HepG2 (cell line): ENCODE measurements at regions not wholly inside any gene's neighbourhood (a gene's known extent, or its start where the extent isn't known, plus 50 kb on each side); places are given as distances from the start of the nearest gene placed in this dataset.

Experiments used
- ATAC-seq: fragments of 200-7000 bp; cut with Tn5 transposase; 3 replicates; pipeline ENCODE4 v1.9.1; 2020; ENCODE audit warnings: mild to moderate bottlenecking, moderate library complexity
- BruUV-seq: library from RNA; stranded (reverse); fragments of 400-500 nt; replicated peaks from 2 replicates; lab custom pipeline; 2021; lab: Mats Ljungman, UMichigan
- CTCF ChIA-PET: fragments of 300-600 bp; formaldehyde crosslinking; extraction: SDS; loops from one replicate; lab custom pipeline; 2021; ENCODE audit warnings: low total read pairs, inconsistent platforms, low intra/inter-chr PET ratio; lab: Yijun Ruan, JAX
- POLR2A ChIA-PET: fragments of 350-600 bp; sonication (Branson Sonifier 250); formaldehyde crosslinking; loops from one replicate; lab custom pipeline; 2020; ENCODE audit warnings: antibody characterized with exemption, inconsistent platforms; lab: Yijun Ruan, JAX
- DNase-seq: peaks from one replicate; pipeline ENCODE4 v3.0.0-alpha.2; 2015; ENCODE audit warnings: low spot score
- FAIRE-seq: peaks from 3 replicates; lab custom pipeline; 2011; peaks lifted over from hg19 to GRCh38; lab: Jason Lieb, UNC
- H2AFZ ChIP-seq: one replicate; pipeline ENCODE4 v1.6.1; 2011; ENCODE audit warnings: low read length, inconsistent platforms
- H3K27ac ChIP-seq: fragments of 300-600 bp; 3 replicates; pipeline ENCODE4 v1.8.0; 2011; ENCODE audit warnings: mixed run types, mild to moderate bottlenecking, mixed read lengths, low read length, inconsistent platforms; ENCODE audit not compliant: insufficient read depth; ENCODE audit errors: extremely low read length
- H3K27me3 ChIP-seq, 2 experiments: fragments of 200-600 bp in 1 of 2; 2 replicates in 1 of 2; 3 replicates in 1 of 2; pipeline versions ENCODE4 v1.6.0 to v1.8.0; 2011; ENCODE audit warnings: low read length in 2 of 2, mild to moderate bottlenecking in 2 of 2, moderate library complexity in 2 of 2, inconsistent platforms in 1 of 2; ENCODE audit not compliant: insufficient read depth in 2 of 2, control insufficient read depth in 1 of 2
- H3K36me3 ChIP-seq, 2 experiments: fragments of 200-600 bp in 1 of 2; replicated peaks in 1 of 2; 2 replicates in 1 of 2; 3 replicates in 1 of 2; pipeline versions ENCODE4 v1.5.1 to v1.8.0; 2011; ENCODE audit warnings: low read length in 2 of 2, inconsistent platforms in 1 of 2; ENCODE audit not compliant: insufficient read depth in 2 of 2, control insufficient read depth in 1 of 2
- H3K4me1 ChIP-seq: 2 replicates; pipeline ENCODE4 v1.5.1; 2012; ENCODE audit warnings: low read length, inconsistent platforms; ENCODE audit not compliant: insufficient read depth
- H3K4me2 ChIP-seq: 2 replicates; pipeline ENCODE4 v1.6.0; 2011; ENCODE audit warnings: low read depth, low read length, inconsistent platforms
- H3K4me3 ChIP-seq, 3 experiments: fragments of 200-600 bp in 1 of 3; sonication (generic), shearing (Covaris generic) in 1 of 3; replicated peaks in 1 of 3; 2 replicates each; pipeline ENCODE4 v1.5.1; 2011 to 2016; ENCODE audit warnings: low read length in 3 of 3, inconsistent platforms in 2 of 3, low read depth in 2 of 3, mild to moderate bottlenecking in 2 of 3, control low read depth in 1 of 3, mixed read lengths in 1 of 3; ENCODE audit not compliant: insufficient read depth in 1 of 3
- H3K79me2 ChIP-seq: one replicate; pipeline ENCODE4 v1.6.1; 2011; ENCODE audit warnings: low read length, inconsistent platforms; ENCODE audit not compliant: insufficient read depth
- H3K9ac ChIP-seq: 2 replicates; pipeline ENCODE4 v1.6.0; 2011; ENCODE audit warnings: mild to moderate bottlenecking, low read depth, low read length, inconsistent platforms; ENCODE audit not compliant: insufficient read depth
- H3K9me3 ChIP-seq: 2 replicates; pipeline ENCODE4 v1.5.1; 2012; ENCODE audit warnings: mild to moderate bottlenecking, low read length
- H4K20me1 ChIP-seq: 2 replicates; pipeline ENCODE4 v1.6.0; 2011; ENCODE audit warnings: inconsistent platforms, mild to moderate bottlenecking, low read length, moderate library complexity; ENCODE audit not compliant: insufficient read depth
- CAMTA2 ChIP-seq: sonication (generic); formaldehyde crosslinking; IDR thresholded peaks from 2 replicates; pipeline ENCODE4 v1.4.0; 2020; ENCODE audit warnings: mild to moderate bottlenecking, missing genetic modification reagents, borderline replicate concordance
- EP300 ChIP-seq, 3 experiments: sonication (generic) in 1 of 3; formaldehyde crosslinking in 1 of 3; IDR thresholded peaks; 2 replicates each; pipeline versions ENCODE4 v1.5.1 to v1.6.1; 2011 to 2020; ENCODE audit warnings: low read depth in 2 of 3, low read length in 2 of 3, borderline replicate concordance in 1 of 3, improper control_type of control experiment in 1 of 3, mild to moderate bottlenecking in 1 of 3, missing genetic modification reagents in 1 of 3, moderate library complexity in 1 of 3
- KAT2B ChIP-seq: fragments of 150-350 bp; IDR thresholded peaks from 2 replicates; pipeline ENCODE4 v1.6.1; 2014; ENCODE audit warnings: low read depth, low read length, borderline replicate concordance
- MAZ ChIP-seq, 2 experiments: sonication (generic) in 1 of 2; formaldehyde crosslinking in 1 of 2; IDR thresholded peaks; 2 replicates each; pipeline versions ENCODE4 v1.5.0 to v1.6.1; 2012 to 2020; ENCODE audit warnings: low read depth in 2 of 2, mild to moderate bottlenecking in 2 of 2, borderline replicate concordance in 1 of 2, improper control_type of control experiment in 1 of 2, low read length in 1 of 2, missing genetic modification reagents in 1 of 2, moderate library complexity in 1 of 2
- MNT ChIP-seq: fragments of 450-650 bp; IDR thresholded peaks from 2 replicates; pipeline ENCODE4 v1.6.1; 2016
- MTA3 ChIP-seq: sonication (generic); formaldehyde crosslinking; IDR thresholded peaks from 2 replicates; pipeline ENCODE4 v1.4.0; 2020; ENCODE audit warnings: missing genetic modification reagents
- NR3C1 ChIP-seq: sonication (generic); formaldehyde crosslinking; IDR thresholded peaks from 2 replicates; pipeline ENCODE4 v1.4.0; 2020; ENCODE audit warnings: missing genetic modification reagents
- RFXAP ChIP-seq: sonication (generic); formaldehyde crosslinking; IDR thresholded peaks from 2 replicates; pipeline ENCODE4 v1.4.0; 2020; ENCODE audit warnings: missing genetic modification reagents, borderline replicate concordance
- THYN1 ChIP-seq: sonication (generic); formaldehyde crosslinking; IDR thresholded peaks from 2 replicates; pipeline ENCODE4 v1.8.1; 2023; ENCODE audit warnings: low read depth, mild to moderate bottlenecking, moderate library complexity, missing genetic modification reagents, borderline replicate concordance
- TOE1 ChIP-seq: sonication (generic); formaldehyde crosslinking; IDR thresholded peaks from 2 replicates; pipeline ENCODE4 v1.4.0; 2020; ENCODE audit warnings: mild to moderate bottlenecking, missing genetic modification reagents
- ZBTB20 ChIP-seq: sonication (generic); formaldehyde crosslinking; IDR thresholded peaks from 2 replicates; pipeline ENCODE4 v1.8.1; 2023; ENCODE audit warnings: missing genetic modification reagents, low read depth, mild to moderate bottlenecking, borderline replicate concordance
- ZBTB26 ChIP-seq: IDR thresholded peaks from 2 replicates; pipeline ENCODE4 v1.6.1; 2016; ENCODE audit warnings: missing compliant biosample characterization, missing genetic modification reagents, borderline replicate concordance
- ZNF614 ChIP-seq: IDR thresholded peaks from 2 replicates; pipeline ENCODE4 v1.6.1; 2018; ENCODE audit warnings: missing biosample characterization, missing genetic modification reagents, inconsistent platforms, borderline replicate concordance
- ZNF772 ChIP-seq: sonication (generic); formaldehyde crosslinking; IDR thresholded peaks from 2 replicates; pipeline ENCODE4 v1.5.0; 2020; ENCODE audit warnings: mild to moderate bottlenecking, missing genetic modification reagents
- WGBS: methylation state at CpG from one replicate; pipeline ENCODE4 v1.1.6; 2017; ENCODE audit warnings: low lambda C conversion rate; 5-methylcytosine and 5-hydroxymethylcytosine counted together
- in situ Hi-C: cut with HindIII; loops from 2 replicates; pipeline ENCODE4 v1.10.0; 2017; ENCODE audit warnings: low pct_unique_long_range_greater_than_20kb; ENCODE audit not compliant: extremely low pct_ligation_motif_present
- intact Hi-C: fragments of 100-400 bp; cut with micrococcal nuclease; formaldehyde crosslinking; loops from one replicate; pipeline ENCODE4 v1.10.0; 2022; ENCODE audit not compliant: unreplicated experiment
- TF ChIP-seq, protein P1 (sequence below): IDR thresholded peaks from 2 replicates; pipeline ENCODE4 v1.6.1; 2018; ENCODE audit warnings: missing genetic modification reagents, mild to moderate bottlenecking, missing compliant biosample characterization
- TF ChIP-seq, protein P2 (sequence below): sonication (generic); formaldehyde crosslinking; IDR thresholded peaks from 2 replicates; pipeline ENCODE4 v1.4.0; 2020; ENCODE audit warnings: missing genetic modification reagents

DNA sequence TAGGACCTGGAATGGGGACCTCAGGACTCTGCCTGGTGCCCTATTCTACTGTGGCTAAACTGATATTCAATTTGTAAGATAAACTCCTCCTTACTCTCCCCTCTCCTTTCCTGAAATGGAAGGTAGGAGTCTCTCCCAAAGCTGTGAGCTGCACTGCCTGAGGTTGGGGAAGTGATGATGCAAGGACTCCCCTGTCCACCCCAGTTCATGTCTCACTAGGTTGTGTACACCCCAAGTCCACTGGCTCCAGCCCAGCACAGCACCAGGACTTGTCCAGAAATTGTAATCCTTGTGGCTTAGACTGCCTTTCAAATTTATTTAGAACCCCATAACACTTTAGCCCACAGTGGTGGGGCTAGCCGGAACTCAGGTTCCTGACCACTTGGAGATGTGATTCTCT lies 247.2 kb upstream of the CTBP2 start:
- POLR2A ChIA-PET = no interaction called here
- TF ChIP-seq KAT2B = no peak
- TF ChIP-seq CAMTA2 (CRISPR knock-in tag) = no peak
- no peak for TF ChIP-seq NR3C1
- no peak for TF ChIP-seq TOE1 (CRISPR knock-in tag)
- no peak for TF ChIP-seq ZNF772 (CRISPR knock-in tag)
- TF ChIP-seq ZNF614 (CRISPR knock-in tag) = no peak
- no peak for TF ChIP-seq MTA3 (CRISPR knock-in tag)
- TF ChIP-seq THYN1 (CRISPR knock-in tag) = no peak
- TF ChIP-seq RFXAP (CRISPR knock-in tag) = no peak
- no peak for TF ChIP-seq ZBTB20 (CRISPR knock-in tag)
- TF ChIP-seq, protein P1, sequence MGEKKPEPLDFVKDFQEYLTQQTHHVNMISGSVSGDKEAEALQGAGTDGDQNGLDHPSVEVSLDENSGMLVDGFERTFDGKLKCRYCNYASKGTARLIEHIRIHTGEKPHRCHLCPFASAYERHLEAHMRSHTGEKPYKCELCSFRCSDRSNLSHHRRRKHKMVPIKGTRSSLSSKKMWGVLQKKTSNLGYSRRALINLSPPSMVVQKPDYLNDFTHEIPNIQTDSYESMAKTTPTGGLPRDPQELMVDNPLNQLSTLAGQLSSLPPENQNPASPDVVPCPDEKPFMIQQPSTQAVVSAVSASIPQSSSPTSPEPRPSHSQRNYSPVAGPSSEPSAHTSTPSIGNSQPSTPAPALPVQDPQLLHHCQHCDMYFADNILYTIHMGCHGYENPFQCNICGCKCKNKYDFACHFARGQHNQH (CRISPR knock-in tag) = no peak
- TF ChIP-seq ZBTB26 (CRISPR knock-in tag) = no peak
- TF ChIP-seq MAZ (IDR thresholded peaks at IDR 0.05; ENCODE audit: borderline replicate concordance, low read depth, low read length) = no peak
- no peak for TF ChIP-seq MAZ (CRISPR knock-in tag; IDR thresholded peaks at IDR 0.05; ENCODE audit: low read depth)
- TF ChIP-seq EP300 (IDR thresholded peaks at IDR 0.05; ENCODE audit: low read depth in 2 of 2, low read length in 2 of 2) = no peak
- no peak for TF ChIP-seq EP300 (CRISPR knock-in tag; IDR thresholded peaks at IDR 0.05; ENCODE audit: borderline replicate concordance)
- TF ChIP-seq, protein P2, sequence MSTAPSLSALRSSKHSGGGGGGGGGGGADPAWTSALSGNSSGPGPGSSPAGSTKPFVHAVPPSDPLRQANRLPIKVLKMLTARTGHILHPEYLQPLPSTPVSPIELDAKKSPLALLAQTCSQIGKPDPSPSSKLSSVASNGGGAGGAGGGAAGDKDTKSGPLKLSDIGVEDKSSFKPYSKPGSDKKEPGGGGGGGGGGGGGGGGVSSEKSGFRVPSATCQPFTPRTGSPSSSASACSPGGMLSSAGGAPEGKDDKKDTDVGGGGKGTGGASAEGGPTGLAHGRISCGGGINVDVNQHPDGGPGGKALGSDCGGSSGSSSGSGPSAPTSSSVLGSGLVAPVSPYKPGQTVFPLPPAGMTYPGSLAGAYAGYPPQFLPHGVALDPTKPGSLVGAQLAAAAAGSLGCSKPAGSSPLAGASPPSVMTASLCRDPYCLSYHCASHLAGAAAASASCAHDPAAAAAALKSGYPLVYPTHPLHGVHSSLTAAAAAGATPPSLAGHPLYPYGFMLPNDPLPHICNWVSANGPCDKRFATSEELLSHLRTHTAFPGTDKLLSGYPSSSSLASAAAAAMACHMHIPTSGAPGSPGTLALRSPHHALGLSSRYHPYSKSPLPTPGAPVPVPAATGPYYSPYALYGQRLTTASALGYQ (CRISPR knock-in tag) = no peak
- TF ChIP-seq MNT = no peak
- Histone ChIP-seq H3K36me3 (no peaks in the 10 kb centered on the region), H3K27ac (no peak overlapping the region), H3K79me2 (no peaks in the 10 kb centered on the region), H3K27me3 (peaks cover 0 to 7% of the 10 kb centered on the region in 2 experiments; a peak in 1 of 5 replicates), H3K4me3 (no peak overlapping the region), H3K9ac (no peak overlapping the region), H2AFZ (no peak overlapping the region), H3K4me2 (no peak overlapping the region), H3K9me3 (no peaks in the 10 kb centered on the region), H4K20me1 (no peaks in the 10 kb centered on the region), H3K4me1 (no peaks in the 10 kb centered on the region)
- FAIRE-seq = no peak
- CTCF ChIA-PET = no interaction called here
- ATAC-seq = no peak
- no TSS peak for BruUV-seq
- intact Hi-C loops = no loop called here
- 0% methylated on average over 1 of the region's 1 CpG for WGBS
- in situ Hi-C loops = no loop called here
- no peak for DNase-seq
